MM.1S (cell line): ENCODE measurements at regions not wholly inside any gene's neighbourhood (a gene's known extent, or its start where the extent isn't known, plus 50 kb on each side); places are given as distances from the start of the nearest gene placed in this dataset.

Experiments
- DNase-seq: peaks from one replicate; pipeline ENCODE4 v3.0.0-alpha.2; 2015
- H2AFZ ChIP-seq: fragments of 300-600 bp; sonication (generic); 2 replicates; pipeline ENCODE4 v1.6.0; 2016; ENCODE audit warnings: antibody characterized with exemption, low read length
- H3F3A ChIP-seq: fragments of 300-600 bp; sonication (generic); 2 replicates; pipeline ENCODE4 v1.6.1; 2016; ENCODE audit warnings: mild to moderate bottlenecking, antibody characterized with exemption, low read length, moderate library complexity, mixed read lengths; ENCODE audit not compliant: insufficient read depth
- H3K27ac ChIP-seq: fragments of 300-600 bp; sonication (generic); 2 replicates; pipeline ENCODE4 v1.5.1; 2016; ENCODE audit warnings: mild to moderate bottlenecking, low read length
- H3K27me3 ChIP-seq: fragments of 300-600 bp; sonication (generic); replicated peaks from 2 replicates; pipeline ENCODE4 v1.6.0; 2016; ENCODE audit warnings: low read length; ENCODE audit not compliant: insufficient read depth
- H3K36me3 ChIP-seq: fragments of 300-600 bp; sonication (generic); replicated peaks from 2 replicates; pipeline ENCODE4 v1.6.1; 2016; ENCODE audit warnings: mild to moderate bottlenecking, low read length, mixed read lengths; ENCODE audit not compliant: insufficient read depth
- H3K4me1 ChIP-seq: fragments of 300-600 bp; sonication (generic); 2 replicates; pipeline ENCODE4 v1.6.1; 2016; ENCODE audit warnings: low read length, mixed read lengths
- H3K4me2 ChIP-seq: fragments of 300-600 bp; sonication (generic); 2 replicates; pipeline ENCODE4 v1.6.0; 2016; ENCODE audit warnings: low read depth, low read length
- H3K4me3 ChIP-seq: fragments of 300-600 bp; sonication (generic); 2 replicates; pipeline ENCODE4 v1.5.1; 2016; ENCODE audit warnings: low read length, mixed read lengths
- H3K79me2 ChIP-seq: fragments of 300-600 bp; sonication (generic); 2 replicates; pipeline ENCODE4 v1.6.1; 2016; ENCODE audit warnings: mixed run types, low read length, mixed read lengths
- H3K9ac ChIP-seq: fragments of 300-600 bp; sonication (generic); 2 replicates; pipeline ENCODE4 v1.6.1; 2016; ENCODE audit warnings: low read length, mixed read lengths
- H3K9me2 ChIP-seq: fragments of 300-600 bp; sonication (generic); replicated peaks from 2 replicates; pipeline ENCODE4 v1.6.1; 2016; ENCODE audit warnings: mild to moderate bottlenecking, low read length, mixed read lengths; ENCODE audit not compliant: insufficient read depth
- H3K9me3 ChIP-seq: fragments of 300-600 bp; sonication (generic); replicated peaks from 2 replicates; pipeline ENCODE4 v1.6.1; 2016; ENCODE audit warnings: mild to moderate bottlenecking, low read length, mixed read lengths; ENCODE audit not compliant: insufficient read depth
- H4K20me1 ChIP-seq: fragments of 300-600 bp; sonication (generic); 2 replicates; pipeline ENCODE4 v1.6.1; 2016; ENCODE audit warnings: mild to moderate bottlenecking, low read length, moderate library complexity, mixed read lengths; ENCODE audit not compliant: insufficient read depth
- CTCF ChIP-seq: fragments of 300-600 bp; sonication (generic); IDR thresholded peaks from 2 replicates; pipeline ENCODE4 v1.5.1; 2016; ENCODE audit warnings: antibody characterized with exemption, low read length, mixed read lengths
- EZH2 ChIP-seq: fragments of 300-600 bp; sonication (generic); optimal IDR thresholded peaks from 2 replicates; pipeline ENCODE3; 2017; ENCODE audit warnings: low read depth, mild to moderate bottlenecking, antibody characterized with exemption, low read length, mixed read lengths
- EZH2phosphoT487 ChIP-seq: fragments of 300-600 bp; sonication (generic); IDR thresholded peaks from 2 replicates; pipeline ENCODE4 v1.6.1; 2018; ENCODE audit warnings: antibody characterized with exemption, low read length

- Histone ChIP-seq H3K27ac (no peak overlapping the region), H3K9me2 (no peaks in the 10 kb centered on the region), H3F3A (no peaks in the 10 kb centered on the region), H3K4me1 (0 out of 2 replicates have a peak, but pooled peaks cover 3% of the 10 kb centered on the region), H3K4me3 (no peak overlapping the region), H3K4me2 (no peak overlapping the region), H3K36me3 (no peaks in the 10 kb centered on the region), H3K9me3 (no peaks in the 10 kb centered on the region), H3K27me3 (no peaks in the 10 kb centered on the region), H2AFZ (no peak overlapping the region), H3K9ac (no peak overlapping the region), H4K20me1 (no peaks in the 10 kb centered on the region), H3K79me2 (no peaks in the 10 kb centered on the region)
- TF ChIP-seq EZH2phosphoT487 = no peak
- no peak for TF ChIP-seq CTCF
- no peak for TF ChIP-seq EZH2
- no peak for DNase-seq
These were observed 112.8 kb upstream of the CDC42EP3 start for GRCh38 chr2:37784071-37784758.

DNA sequence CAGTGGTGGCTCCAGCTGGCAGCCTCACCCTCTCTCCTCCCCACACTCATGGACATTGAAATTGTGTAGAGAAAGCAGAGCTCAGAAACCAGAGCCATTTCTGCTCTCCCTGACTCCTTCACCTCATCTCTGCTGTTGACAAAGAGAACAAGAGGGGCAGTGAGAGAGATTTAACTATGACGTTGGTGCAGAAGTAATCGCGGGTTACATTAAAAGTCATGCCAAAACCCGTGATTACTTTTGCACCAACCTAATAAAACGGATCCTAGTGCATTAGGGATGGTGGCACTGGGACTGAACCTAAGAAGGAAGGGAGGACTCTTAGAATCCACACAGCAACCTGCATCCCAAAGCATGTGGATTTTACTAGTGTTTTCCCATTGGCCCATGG, 113.3 kb upstream of the CDC42EP3 start:
- Histone ChIP-seq H3K9ac (no peak overlapping the region), H3K79me2 (no peaks in the 10 kb centered on the region), H3F3A (no peaks in the 10 kb centered on the region), H3K9me3 (no peaks in the 10 kb centered on the region), H4K20me1 (no peaks in the 10 kb centered on the region), H3K4me1 (0 out of 2 replicates have a peak, but pooled peaks cover 3% of the 10 kb centered on the region), H3K9me2 (no peaks in the 10 kb centered on the region), H3K4me2 (no peak overlapping the region), H3K36me3 (no peaks in the 10 kb centered on the region), H3K27me3 (no peaks in the 10 kb centered on the region), H3K4me3 (no peak overlapping the region), H3K27ac (no peak overlapping the region), H2AFZ (no peak overlapping the region)
- TF ChIP-seq EZH2phosphoT487 (no peak), CTCF (no peak), EZH2 (no peak)
- no peak for DNase-seq

DNA sequence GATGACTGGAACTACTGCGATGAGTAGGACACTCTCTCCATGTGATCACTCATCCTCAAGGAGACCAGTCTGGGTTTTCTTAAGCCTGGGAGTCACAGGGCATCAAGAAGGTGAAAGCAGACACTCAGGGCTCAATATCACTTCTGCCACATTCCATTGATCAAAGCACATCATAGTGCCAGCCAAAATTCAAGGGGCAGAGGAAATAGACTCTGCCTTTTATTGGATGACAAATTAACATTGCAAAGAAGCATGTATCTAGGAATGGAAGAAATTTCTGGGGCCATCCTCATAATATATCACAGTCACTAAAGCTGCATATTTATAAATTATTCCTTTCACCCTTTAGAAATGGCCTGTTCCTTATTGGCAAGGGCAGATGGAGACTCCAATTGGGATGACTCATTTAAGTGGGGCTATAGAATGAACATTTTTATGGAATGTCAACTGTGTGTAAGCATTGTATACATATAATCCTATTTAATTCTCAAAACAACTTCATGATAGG, 114.8 kb upstream of the CDC42EP3 start:
- no peak for DNase-seq

More for the DNA sequence above, 114.8 kb upstream of the CDC42EP3 start:
- 0 out of 2 replicates have a peak, but pooled peaks cover 3% of the 10 kb centered on the region for H3K4me1 ChIP-seq
- no peaks in the 10 kb centered on the region for H3K27me3 ChIP-seq
- no peaks in the 10 kb centered on the region for H3F3A ChIP-seq
- no peak overlapping the region for H3K9ac ChIP-seq
- H3K27ac ChIP-seq = no peak overlapping the region
- no peaks in the 10 kb centered on the region for H3K36me3 ChIP-seq
- H3K4me3 ChIP-seq = no peak overlapping the region
- H3K79me2 ChIP-seq = no peaks in the 10 kb centered on the region
- H4K20me1 ChIP-seq = no peaks in the 10 kb centered on the region
- TF ChIP-seq EZH2 (no peak), CTCF (no peak), EZH2phosphoT487 (no peak)
- no peak overlapping the region for H3K4me2 ChIP-seq
- H3K9me3 ChIP-seq = no peaks in the 10 kb centered on the region
- H3K9me2 ChIP-seq = no peaks in the 10 kb centered on the region
- H2AFZ ChIP-seq = no peak overlapping the region
